Upper lobe of left lung (tissue), 4 donors: ENCODE measurements at regions not wholly inside any gene's neighbourhood (a gene's known extent, or its start where the extent isn't known, plus 50 kb on each side); places are given as distances from the start of the nearest gene placed in this dataset.

Source experiments
- EP300 ChIP-seq, 4 donors: sonication (generic); formaldehyde crosslinking; IDR thresholded peaks; one replicate each; pipeline ENCODE4 v1.5.1; 2017; ENCODE audit warnings: antibody characterized with exemption in 4 of 4, control low read depth in 2 of 4
- POLR2A ChIP-seq, 4 donors: fragments of 450-650 bp; IDR thresholded peaks; one replicate each; pipeline ENCODE4 v1.5.1; 2016 to 2017; ENCODE audit warnings: antibody characterized with exemption in 4 of 4, mild to moderate bottlenecking in 2 of 4
- POLR2AphosphoS5 ChIP-seq, 2 donors: sonication (generic); formaldehyde crosslinking; IDR thresholded peaks; one replicate each; pipeline ENCODE4 v1.5.1; 2017; ENCODE audit warnings: antibody characterized with exemption in 2 of 2
- TF ChIP-seq, protein P1 (sequence below), 6 experiments: fragments of 450-650 bp in 4 of 6; fragments of 200-600 bp in 2 of 6; sonication (generic) in 2 of 6; IDR thresholded peaks; one replicate each; pipeline ENCODE4 v1.5.1; 2016 to 2019; ENCODE audit warnings: antibody characterized with exemption in 6 of 6

DNA sequence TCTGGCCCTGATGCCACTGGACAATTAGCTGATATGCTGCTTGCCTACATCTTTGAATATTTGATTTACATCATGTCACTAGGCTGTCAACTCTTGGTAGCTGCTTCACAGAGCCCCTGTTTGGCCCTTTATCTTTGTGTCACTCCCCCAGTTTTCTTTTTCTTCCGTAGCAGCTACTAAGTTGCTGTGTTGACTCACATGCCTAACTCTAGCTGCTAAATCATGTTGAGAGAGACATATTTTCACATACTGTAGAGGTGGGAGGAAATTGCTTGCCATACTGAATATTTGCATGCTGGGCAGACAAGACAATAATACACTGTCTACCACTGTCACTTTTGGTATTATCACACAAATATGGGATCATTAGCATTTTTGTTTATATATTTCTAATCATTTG, 147.1 kb upstream of the NOVA1 start:
- TF ChIP-seq, protein P1, sequence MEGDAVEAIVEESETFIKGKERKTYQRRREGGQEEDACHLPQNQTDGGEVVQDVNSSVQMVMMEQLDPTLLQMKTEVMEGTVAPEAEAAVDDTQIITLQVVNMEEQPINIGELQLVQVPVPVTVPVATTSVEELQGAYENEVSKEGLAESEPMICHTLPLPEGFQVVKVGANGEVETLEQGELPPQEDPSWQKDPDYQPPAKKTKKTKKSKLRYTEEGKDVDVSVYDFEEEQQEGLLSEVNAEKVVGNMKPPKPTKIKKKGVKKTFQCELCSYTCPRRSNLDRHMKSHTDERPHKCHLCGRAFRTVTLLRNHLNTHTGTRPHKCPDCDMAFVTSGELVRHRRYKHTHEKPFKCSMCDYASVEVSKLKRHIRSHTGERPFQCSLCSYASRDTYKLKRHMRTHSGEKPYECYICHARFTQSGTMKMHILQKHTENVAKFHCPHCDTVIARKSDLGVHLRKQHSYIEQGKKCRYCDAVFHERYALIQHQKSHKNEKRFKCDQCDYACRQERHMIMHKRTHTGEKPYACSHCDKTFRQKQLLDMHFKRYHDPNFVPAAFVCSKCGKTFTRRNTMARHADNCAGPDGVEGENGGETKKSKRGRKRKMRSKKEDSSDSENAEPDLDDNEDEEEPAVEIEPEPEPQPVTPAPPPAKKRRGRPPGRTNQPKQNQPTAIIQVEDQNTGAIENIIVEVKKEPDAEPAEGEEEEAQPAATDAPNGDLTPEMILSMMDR (IDR thresholded peaks at IDR 0.05): no peak
- TF ChIP-seq POLR2A (IDR thresholded peaks at IDR 0.05) (no peak), POLR2AphosphoS5 (IDR thresholded peaks at IDR 0.05) (no peak), EP300 (IDR thresholded peaks at IDR 0.05) (no peak)
